Esophagus squamous epithelium (tissue), 5 donors: ENCODE measurements at regions not wholly inside any gene's neighbourhood (a gene's known extent, or its start where the extent isn't known, plus 50 kb on each side); places are given as distances from the start of the nearest gene placed in this dataset.

ENCODE experiments used
- DNase-seq: peaks from one replicate; lab custom pipeline; 2025; lab: John Stamatoyannopoulos, UW
- H3K27ac ChIP-seq, 4 donors: fragments of 200-600 bp; sonication (generic); one replicate each; pipeline ENCODE4 v1.5.1; 2016 to 2019; ENCODE audit warnings: mild to moderate bottlenecking in 1 of 4
- H3K27me3 ChIP-seq, 4 donors: fragments of 200-600 bp; sonication (generic); 1 replicate in 3 of 4; 2 replicates in 1 of 4; pipeline versions ENCODE4 v1.5.1 to v1.6.0; 2017 to 2021; ENCODE audit warnings: antibody characterized with exemption in 1 of 4
- H3K36me3 ChIP-seq, 3 donors: fragments of 200-600 bp; sonication (generic); one replicate each; pipeline ENCODE4 v1.5.1; 2016 to 2019
- H3K4me1 ChIP-seq, 3 donors: fragments of 200-600 bp; sonication (generic); one replicate each; pipeline ENCODE4 v1.5.1; 2017 to 2019
- H3K4me3 ChIP-seq, 4 donors: fragments of 200-600 bp; sonication (generic); 1 replicate in 3 of 4; 2 replicates in 1 of 4; pipeline ENCODE4 v1.5.1; 2016 to 2019; ENCODE audit warnings: mild to moderate bottlenecking in 2 of 4, moderate library complexity in 1 of 4
- H3K9me3 ChIP-seq, 3 donors: fragments of 200-600 bp; sonication (generic); one replicate each; pipeline ENCODE4 v1.5.1; 2016 to 2019
- POLR2A ChIP-seq, 4 donors: fragments of 450-650 bp; IDR thresholded peaks; one replicate each; pipeline ENCODE4 v1.6.1; 2017; ENCODE audit warnings: antibody characterized with exemption in 4 of 4, mild to moderate bottlenecking in 4 of 4, moderate library complexity in 3 of 4
- WGBS, 2 donors: methylation state at CpG; one replicate each; pipeline ENCODE4 v1.1.5; 2018; 5-methylcytosine and 5-hydroxymethylcytosine counted together
- intact Hi-C: fragments of 100-400 bp; cut with DNase I; formaldehyde crosslinking; loops from one replicate; pipeline ENCODE4 v1.15.0; 2022
- TF ChIP-seq, protein P1 (sequence below), 6 experiments: fragments of 450-650 bp in 4 of 6; fragments of 200-600 bp in 2 of 6; sonication (generic) in 2 of 6; IDR thresholded peaks; one replicate each; pipeline ENCODE4 v1.5.1; 2016 to 2019; ENCODE audit warnings: antibody characterized with exemption in 6 of 6, mild to moderate bottlenecking in 4 of 6, moderate library complexity in 4 of 6
- donor health status: DM: yes; HTN: yes; CAD: no.

DNA sequence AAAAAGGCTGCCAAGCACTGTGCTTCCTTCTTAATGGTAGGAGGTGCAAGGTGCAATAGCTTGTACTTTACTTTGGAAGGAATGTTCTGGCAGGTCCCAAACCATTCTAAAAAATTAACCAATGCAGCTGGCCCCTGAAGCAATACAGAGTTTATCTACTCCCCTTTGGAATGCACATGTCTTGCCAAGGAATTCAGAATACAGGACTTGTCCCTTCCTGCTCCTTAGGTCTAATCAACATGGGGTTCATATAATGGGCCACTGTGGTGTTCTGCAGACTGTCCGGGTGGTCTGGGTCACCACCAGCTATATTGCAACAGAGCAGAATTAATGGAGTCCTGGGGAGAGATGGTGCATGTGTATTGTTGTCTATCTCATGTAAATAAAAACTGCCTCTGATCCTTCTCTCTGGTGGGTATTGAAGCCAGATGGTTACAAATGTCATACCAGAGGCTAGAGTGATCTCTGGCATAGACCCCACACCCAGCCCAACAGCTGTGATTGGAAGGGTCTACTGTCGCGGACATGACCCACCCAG is 112.8 kb downstream of the RIPK4 start:
- intact Hi-C loops = no loop called here
- no peak for DNase-seq
- Histone ChIP-seq H3K4me1 (peaks cover 24 to 80% (median 44%) of the 10 kb centered on the region in 3 donors), H3K36me3 (no peaks in the 10 kb centered on the region), H3K27ac (peak overlapping the region in 3 of 4 donors; percentile 33 to 81 (median 75)), H3K9me3 (no peaks in the 10 kb centered on the region), H3K27me3 (no peaks in the 10 kb centered on the region), H3K4me3 (no peak overlapping the region)
- 68 to 80% methylated on average over 3 of the region's 3 CpGs for WGBS, 2 donors
- no peak for TF ChIP-seq POLR2A (IDR thresholded peaks at IDR 0.05)
- TF ChIP-seq, protein P1, sequence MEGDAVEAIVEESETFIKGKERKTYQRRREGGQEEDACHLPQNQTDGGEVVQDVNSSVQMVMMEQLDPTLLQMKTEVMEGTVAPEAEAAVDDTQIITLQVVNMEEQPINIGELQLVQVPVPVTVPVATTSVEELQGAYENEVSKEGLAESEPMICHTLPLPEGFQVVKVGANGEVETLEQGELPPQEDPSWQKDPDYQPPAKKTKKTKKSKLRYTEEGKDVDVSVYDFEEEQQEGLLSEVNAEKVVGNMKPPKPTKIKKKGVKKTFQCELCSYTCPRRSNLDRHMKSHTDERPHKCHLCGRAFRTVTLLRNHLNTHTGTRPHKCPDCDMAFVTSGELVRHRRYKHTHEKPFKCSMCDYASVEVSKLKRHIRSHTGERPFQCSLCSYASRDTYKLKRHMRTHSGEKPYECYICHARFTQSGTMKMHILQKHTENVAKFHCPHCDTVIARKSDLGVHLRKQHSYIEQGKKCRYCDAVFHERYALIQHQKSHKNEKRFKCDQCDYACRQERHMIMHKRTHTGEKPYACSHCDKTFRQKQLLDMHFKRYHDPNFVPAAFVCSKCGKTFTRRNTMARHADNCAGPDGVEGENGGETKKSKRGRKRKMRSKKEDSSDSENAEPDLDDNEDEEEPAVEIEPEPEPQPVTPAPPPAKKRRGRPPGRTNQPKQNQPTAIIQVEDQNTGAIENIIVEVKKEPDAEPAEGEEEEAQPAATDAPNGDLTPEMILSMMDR (IDR thresholded peaks at IDR 0.05) = no peak

DNA sequence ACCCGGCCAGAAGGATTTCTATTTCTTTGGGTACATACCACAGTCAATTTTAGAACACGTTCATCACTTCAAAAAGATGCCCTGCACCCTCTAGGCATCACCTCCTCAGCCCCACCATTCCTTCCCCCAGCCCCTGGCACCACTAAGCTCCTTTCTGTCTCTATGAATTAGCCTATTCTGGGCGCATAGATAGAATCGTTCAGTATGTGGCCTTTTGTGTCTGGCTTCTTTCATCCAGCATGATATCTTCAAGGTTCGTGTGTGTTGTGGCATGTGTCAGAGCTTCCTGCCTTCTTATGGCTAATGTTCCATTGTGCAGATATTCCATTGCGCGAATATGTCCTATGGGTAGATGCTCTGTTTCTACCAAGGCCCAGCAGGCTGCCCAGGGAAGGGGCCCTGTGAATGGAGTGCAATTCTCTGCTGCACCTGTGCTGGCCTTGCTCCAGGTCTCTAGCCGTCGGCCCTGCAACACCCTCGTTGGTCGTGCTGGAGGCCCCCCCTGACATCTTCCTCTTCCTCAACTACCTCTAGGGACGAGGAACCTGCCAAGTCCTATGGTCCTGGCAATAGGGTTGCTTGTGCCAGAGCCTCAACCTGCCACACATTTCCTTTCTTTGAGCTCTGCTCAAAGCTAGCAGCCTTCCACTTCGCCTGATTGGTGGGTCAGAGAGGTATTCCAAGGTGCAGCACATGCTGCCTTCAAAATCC is 113.5 kb downstream of the RIPK4 start:
- Histone ChIP-seq H3K4me1 (peaks cover 24 to 82% (median 50%) of the 10 kb centered on the region in 3 donors), H3K9me3 (no peaks in the 10 kb centered on the region), H3K27ac (peak overlapping the region; percentile 32 to 81 (median 54)), H3K27me3 (no peaks in the 10 kb centered on the region), H3K4me3 (no peak overlapping the region), H3K36me3 (no peaks in the 10 kb centered on the region)
- WGBS, 2 donors = 32 to 61% methylated on average over 12 to 13 of the region's 13 CpGs
- DNase-seq = no peak
- intact Hi-C loops = no loop called here
- no peak for TF ChIP-seq POLR2A (IDR thresholded peaks at IDR 0.05)
- TF ChIP-seq, protein P1 (IDR thresholded peaks at IDR 0.05) = no peak

DNA sequence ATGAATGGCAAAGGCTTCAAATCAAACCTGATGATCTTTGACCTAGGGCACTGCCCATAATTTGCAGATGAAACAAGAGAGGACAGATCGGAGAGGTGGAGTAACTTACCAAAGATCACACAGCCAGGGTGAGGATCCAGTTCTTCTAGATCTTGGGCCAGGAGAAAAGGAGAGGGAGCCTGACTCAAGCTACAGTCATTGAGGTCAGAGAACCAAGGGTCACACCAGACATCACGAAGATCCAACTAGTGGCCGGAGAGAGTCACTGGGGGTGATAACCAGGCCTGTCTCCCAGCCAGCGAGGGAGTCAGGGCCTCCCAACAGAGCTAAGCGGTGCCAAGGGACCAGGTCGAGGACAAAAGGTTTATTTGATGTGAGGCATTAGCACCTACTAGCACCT is 115.0 kb downstream of the RIPK4 start:
- no peaks in the 10 kb centered on the region for H3K36me3 ChIP-seq
- no peak overlapping the region for H3K4me3 ChIP-seq
- DNase-seq = no peak
- no peak for TF ChIP-seq POLR2A (IDR thresholded peaks at IDR 0.05)
- TF ChIP-seq, protein P1 (IDR thresholded peaks at IDR 0.05) = peak in 1 of 6 experiments; percentile 42
- intact Hi-C loops = no loop called here
- 62 to 64% methylated on average over 6 of the region's 6 CpGs for WGBS, 2 donors
- H3K4me1 ChIP-seq = peaks cover 24 to 81% (median 54%) of the 10 kb centered on the region in 3 donors
- no peaks in the 10 kb centered on the region for H3K27me3 ChIP-seq
- peak overlapping the region; percentile 63 to 81 (median 76) for H3K27ac ChIP-seq
- no peaks in the 10 kb centered on the region for H3K9me3 ChIP-seq

DNA sequence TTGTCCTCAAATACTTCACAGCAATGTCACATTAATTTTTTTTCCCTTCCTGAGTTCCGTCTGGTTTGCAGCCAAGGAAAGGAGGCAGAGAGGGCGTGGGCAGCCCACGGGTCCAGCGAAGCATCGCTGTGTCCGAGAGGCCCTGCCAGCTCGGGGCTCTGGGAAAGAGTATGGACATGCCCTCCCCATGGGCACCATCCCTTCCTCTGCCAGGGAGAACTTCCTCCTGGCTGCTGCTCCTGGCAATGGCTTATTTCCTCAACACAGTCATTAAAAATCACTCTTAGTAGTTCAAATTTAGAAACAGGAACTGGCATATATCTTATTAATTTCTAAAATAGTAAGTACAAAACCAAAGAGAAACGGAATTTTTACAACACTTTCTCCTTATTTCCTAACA is 115.4 kb downstream of the RIPK4 start:
- no peak overlapping the region for H3K4me3 ChIP-seq
- H3K36me3 ChIP-seq = no peaks in the 10 kb centered on the region
- no peak for DNase-seq
- H3K4me1 ChIP-seq = peaks cover 24 to 78% (median 54%) of the 10 kb centered on the region in 3 donors
- H3K27me3 ChIP-seq = no peaks in the 10 kb centered on the region
- 10 to 21% methylated on average over 4 to 5 of the region's 8 CpGs for WGBS, 2 donors
- no peak for TF ChIP-seq POLR2A (IDR thresholded peaks at IDR 0.05)
- TF ChIP-seq, protein P1 (IDR thresholded peaks at IDR 0.05) = no peak
- H3K9me3 ChIP-seq = no peaks in the 10 kb centered on the region
- H3K27ac ChIP-seq = peak overlapping the region; percentile 75 to 81 (median 76)
- intact Hi-C loops = no loop called here

DNA sequence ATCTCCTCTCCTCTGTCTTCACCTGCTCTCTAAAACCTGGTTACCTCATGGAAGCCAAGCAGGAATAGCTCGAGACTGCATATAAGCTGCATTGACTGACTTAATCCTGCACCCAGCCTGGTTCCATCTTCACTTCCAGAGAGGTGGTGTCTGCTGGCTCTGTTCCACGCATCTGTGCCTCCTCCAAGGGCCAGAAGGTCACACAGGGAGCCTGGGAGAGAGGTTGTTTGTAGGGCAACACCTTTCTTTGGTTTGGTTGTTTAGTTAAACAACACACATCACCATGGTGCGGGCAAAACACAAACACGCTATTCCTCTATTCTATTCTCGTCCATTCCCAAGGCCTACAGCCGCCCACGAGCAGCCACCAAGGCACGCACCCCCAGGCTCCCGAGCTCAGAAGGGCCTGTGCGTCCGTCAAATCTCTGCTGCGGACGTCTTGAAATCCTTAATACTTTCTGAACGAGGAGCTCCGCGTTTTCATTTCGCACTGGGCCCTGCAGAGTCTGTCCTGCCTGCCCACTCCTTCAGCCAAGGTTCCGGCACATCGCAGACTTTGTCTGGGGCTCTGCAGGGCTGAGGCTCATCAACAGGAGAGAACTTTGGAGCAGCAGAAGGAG is 116.2 kb downstream of the RIPK4 start:
- Histone ChIP-seq H3K9me3 (no peaks in the 10 kb centered on the region), H3K4me1 (peaks cover 24 to 81% (median 54%) of the 10 kb centered on the region in 3 donors), H3K27ac (peak overlapping the region; percentile 75 to 81 (median 76)), H3K4me3 (no peak overlapping the region), H3K36me3 (no peaks in the 10 kb centered on the region), H3K27me3 (no peaks in the 10 kb centered on the region)
- 86% methylated on average over 13 to 17 of the region's 19 CpGs for WGBS, 2 donors
- DNase-seq = no peak
- TF ChIP-seq, protein P1 (IDR thresholded peaks at IDR 0.05) = no peak
- TF ChIP-seq POLR2A (IDR thresholded peaks at IDR 0.05) = no peak
- intact Hi-C loops = no loop called here
